Gastrocnemius medialis (tissue), 4 donors: ENCODE measurements at regions not wholly inside any gene's neighbourhood (a gene's known extent, or its start where the extent isn't known, plus 50 kb on each side); places are given as distances from the start of the nearest gene placed in this dataset.

Source experiments
- CTCF ChIP-seq, 5 experiments: fragments of 450-650 bp in 3 of 5; fragments of 200-600 bp in 2 of 5; sonication (generic) in 2 of 5; IDR thresholded peaks in 4 of 5; conservative IDR thresholded peaks in 1 of 5; 1 replicate in 4 of 5; 2 replicates in 1 of 5; pipeline ENCODE4 v1.5.1; 2016 to 2019; ENCODE audit warnings: antibody characterized with exemption in 5 of 5, mild to moderate bottlenecking in 3 of 5, moderate library complexity in 3 of 5
- POLR2A ChIP-seq, 2 donors: fragments of 450-650 bp; IDR thresholded peaks; one replicate each; pipeline ENCODE4 v1.6.1; 2017; ENCODE audit warnings: antibody characterized with exemption in 2 of 2, mild to moderate bottlenecking in 2 of 2, moderate library complexity in 2 of 2

DNA sequence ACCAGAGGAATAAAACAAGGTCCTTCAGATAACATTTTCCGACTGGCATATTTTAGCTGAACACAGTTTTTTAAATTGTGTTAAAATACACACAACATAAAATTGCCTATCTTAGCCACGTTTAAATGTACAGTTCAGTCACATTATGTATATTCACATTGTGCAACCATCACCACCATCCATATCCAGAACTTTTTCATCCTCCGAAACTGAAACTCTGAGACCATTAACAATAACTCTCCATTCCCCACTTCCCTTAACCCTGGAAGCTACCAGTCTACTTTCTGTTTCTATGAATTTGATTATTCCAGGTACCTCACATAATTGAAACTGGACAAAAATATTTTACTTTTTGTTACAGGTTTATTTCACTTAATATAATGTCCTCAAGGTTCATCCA is 213.3 kb downstream of the ETS1 start:
- TF ChIP-seq POLR2A (IDR thresholded peaks at IDR 0.05) (no peak), CTCF (IDR thresholded peaks at IDR 0.05 in 4 of 5, conservative IDR thresholded peaks at IDR 0.05 in 1 of 5) (no peak)
